Karpas-422 (cell line): ENCODE measurements at regions not wholly inside any gene's neighbourhood (a gene's known extent, or its start where the extent isn't known, plus 50 kb on each side); places are given as distances from the start of the nearest gene placed in this dataset.
"Not testable (repeated sequence)": the region's sequence is repeated elsewhere in the genome, so short reads cannot be mapped to it uniquely, and the experiment has no call there.

Experiments
- DNase-seq: peaks from one replicate; pipeline ENCODE4 v3.0.0-alpha.2; 2015
- H2AFZ ChIP-seq: fragments of 200-600 bp; sonication (generic); 2 replicates; pipeline ENCODE4 v1.6.1; 2014; ENCODE audit warnings: antibody characterized with exemption, low read length, mixed read lengths
- H3K27ac ChIP-seq: fragments of 200-600 bp; sonication (generic); 2 replicates; pipeline ENCODE4 v1.5.1; 2014; ENCODE audit warnings: mild to moderate bottlenecking, low read length, moderate library complexity
- H3K27me3 ChIP-seq: fragments of 200-600 bp; sonication (generic); 2 replicates; pipeline ENCODE4 v1.6.1; 2014; ENCODE audit warnings: low read length, mixed read lengths
- H3K36me3 ChIP-seq: fragments of 200-600 bp; sonication (generic); 2 replicates; pipeline ENCODE4 v1.6.1; 2014; ENCODE audit warnings: low read length, mixed read lengths; ENCODE audit not compliant: insufficient read depth
- H3K4me1 ChIP-seq: fragments of 200-600 bp; sonication (generic); 2 replicates; pipeline ENCODE4 v1.6.1; 2014; ENCODE audit warnings: mild to moderate bottlenecking, low read length, mixed read lengths
- H3K4me2 ChIP-seq: fragments of 200-600 bp; sonication (generic); 2 replicates; pipeline ENCODE4 v1.6.1; 2014; ENCODE audit warnings: low read length, low read depth, mild to moderate bottlenecking; ENCODE audit not compliant: poor library complexity, severe bottlenecking
- H3K4me3 ChIP-seq: fragments of 200-600 bp; sonication (generic); 2 replicates; pipeline ENCODE4 v1.5.1; 2014; ENCODE audit warnings: mild to moderate bottlenecking, antibody characterized with exemption, low read length, mixed read lengths
- H3K79me2 ChIP-seq: fragments of 200-600 bp; sonication (generic); 2 replicates; pipeline ENCODE4 v1.6.1; 2014; ENCODE audit warnings: mild to moderate bottlenecking, low read length, mixed read lengths
- H3K9ac ChIP-seq: fragments of 200-600 bp; sonication (generic); 2 replicates; pipeline ENCODE4 v1.6.0; 2014; ENCODE audit warnings: low read length
- H3K9me2 ChIP-seq: fragments of 200-600 bp; sonication (generic), shearing (Covaris generic); replicated peaks from 2 replicates; pipeline ENCODE4 v1.6.0; 2014; ENCODE audit warnings: mild to moderate bottlenecking, low read length, moderate library complexity; ENCODE audit not compliant: insufficient read depth
- H3K9me3 ChIP-seq: fragments of 300-700, 200-600 bp; sonication (generic); 2 replicates; pipeline ENCODE4 v1.6.1; 2014; ENCODE audit warnings: low read length, mixed read lengths
- H4K20me1 ChIP-seq: fragments of 200-600 bp; sonication (generic); 2 replicates; pipeline ENCODE4 v1.6.1; 2014; ENCODE audit warnings: mild to moderate bottlenecking, antibody characterized with exemption, low read length, low read depth; ENCODE audit not compliant: insufficient read depth

DNA sequence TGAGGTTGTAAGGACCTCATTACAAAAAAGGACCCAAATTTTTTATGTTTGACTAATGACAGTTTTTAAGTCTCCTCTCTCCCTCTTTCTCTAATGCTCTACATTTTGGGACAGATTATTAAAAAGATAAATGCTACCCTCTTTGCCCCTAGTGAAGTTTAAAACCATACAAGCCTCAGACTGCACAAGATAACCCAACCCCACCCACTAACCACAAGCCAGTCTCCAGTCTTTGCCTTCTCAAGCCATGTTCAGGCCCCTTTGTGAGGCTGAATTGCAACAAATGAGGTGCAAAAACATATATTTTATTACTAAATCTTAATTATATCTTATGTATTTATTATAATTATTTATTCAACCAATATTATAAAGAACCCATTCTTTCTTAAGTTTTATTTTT lies 597.2 kb upstream of the BRINP3 start:
- Histone ChIP-seq H3K9me2 (no peaks in the 10 kb centered on the region), H3K9me3 (peaks cover 9% of the 10 kb centered on the region; the same call in 1 of the 2 replicates), H2AFZ (no peak overlapping the region), H3K27ac (no peak overlapping the region), H3K4me1 (no peaks in the 10 kb centered on the region), H3K36me3 (no peaks in the 10 kb centered on the region), H4K20me1 (no peaks in the 10 kb centered on the region), H3K4me2 (no peak overlapping the region), H3K27me3 (no peaks in the 10 kb centered on the region), H3K4me3 (no peak overlapping the region), H3K79me2 (no peaks in the 10 kb centered on the region), H3K9ac (no peak overlapping the region)
- no peak for DNase-seq

GRCh38 chr1:191083090-191083489 lies 605.4 kb upstream of the BRINP3 start:
- H3K4me2 ChIP-seq, H3K9ac ChIP-seq, H3K27ac ChIP-seq, H3K4me1 ChIP-seq, H4K20me1 ChIP-seq, H3K9me2 ChIP-seq, H3K79me2 ChIP-seq, H3K27me3 ChIP-seq, H3K36me3 ChIP-seq, H3K4me3 ChIP-seq, H2AFZ ChIP-seq, DNase-seq: not testable (repeated sequence)
- H3K9me3 ChIP-seq: peaks cover 11% of the 10 kb centered on the region; the same call in 1 of the 2 replicates

GRCh38 chr1:191085121-191085520 lies 607.5 kb upstream of the BRINP3 start:
- no peak for DNase-seq
- Histone ChIP-seq H3K9ac (no peak overlapping the region), H3K4me2 (no peak overlapping the region)

GRCh38 chr1:191086910-191087309 lies 609.2 kb upstream of the BRINP3 start:
- Histone ChIP-seq H3K9me2 (no peaks in the 10 kb centered on the region), H3K4me2 (no peak overlapping the region), H3K4me3 (no peak overlapping the region), H3K27ac (no peak overlapping the region), H3K36me3 (no peaks in the 10 kb centered on the region), H3K9me3 (peaks cover 16% of the 10 kb centered on the region; the same call in 1 of the 2 replicates), H3K79me2 (no peaks in the 10 kb centered on the region), H2AFZ (no peak overlapping the region), H3K4me1 (no peaks in the 10 kb centered on the region), H3K27me3 (no peaks in the 10 kb centered on the region), H4K20me1 (no peaks in the 10 kb centered on the region), H3K9ac (no peak overlapping the region)
- DNase-seq: no peak

More at GRCh38 chr1:191085121-191085520, 607.5 kb upstream of the BRINP3 start:
- no peaks in the 10 kb centered on the region for H3K9me2 ChIP-seq
- no peak overlapping the region for H3K27ac ChIP-seq
- no peaks in the 10 kb centered on the region for H3K79me2 ChIP-seq
- no peaks in the 10 kb centered on the region for H4K20me1 ChIP-seq
- H3K36me3 ChIP-seq: no peaks in the 10 kb centered on the region
- H3K27me3 ChIP-seq: no peaks in the 10 kb centered on the region
- peaks cover 8% of the 10 kb centered on the region; the same call in 1 of the 2 replicates for H3K9me3 ChIP-seq
- H2AFZ ChIP-seq: no peak overlapping the region
- no peak overlapping the region for H3K4me3 ChIP-seq
- no peaks in the 10 kb centered on the region for H3K4me1 ChIP-seq

DNA sequence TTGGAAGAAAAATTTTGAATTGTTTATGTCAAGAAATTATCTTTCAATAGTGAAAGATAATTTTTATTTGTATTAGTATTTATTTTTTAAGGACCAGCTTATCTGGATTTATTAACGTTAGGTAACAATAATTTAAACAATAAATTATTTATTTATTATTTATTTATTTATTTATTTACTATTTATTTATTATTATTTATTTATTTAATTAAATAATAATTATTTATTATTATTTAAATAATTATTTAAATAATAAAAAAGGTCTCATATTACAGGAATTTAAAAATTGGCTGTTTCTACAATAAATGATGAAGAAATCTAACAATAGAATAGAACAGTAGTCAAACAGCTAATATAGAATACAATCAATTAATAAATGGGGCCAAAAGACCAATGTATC lies 618.7 kb upstream of the BRINP3 start:
- H3K4me2 ChIP-seq: no peak overlapping the region
- H3K9me3 ChIP-seq: peaks cover 43% of the 10 kb centered on the region
- H3K27me3 ChIP-seq: no peaks in the 10 kb centered on the region
- H3K27ac ChIP-seq: no peak overlapping the region
- H4K20me1 ChIP-seq: no peaks in the 10 kb centered on the region
- no peak overlapping the region for H2AFZ ChIP-seq
- no peak overlapping the region for H3K9ac ChIP-seq
- no peaks in the 10 kb centered on the region for H3K36me3 ChIP-seq
- H3K4me1 ChIP-seq: no peaks in the 10 kb centered on the region
- no peak overlapping the region for H3K4me3 ChIP-seq
- H3K9me2 ChIP-seq: no peaks in the 10 kb centered on the region
- no peak for DNase-seq
- no peaks in the 10 kb centered on the region for H3K79me2 ChIP-seq

DNA sequence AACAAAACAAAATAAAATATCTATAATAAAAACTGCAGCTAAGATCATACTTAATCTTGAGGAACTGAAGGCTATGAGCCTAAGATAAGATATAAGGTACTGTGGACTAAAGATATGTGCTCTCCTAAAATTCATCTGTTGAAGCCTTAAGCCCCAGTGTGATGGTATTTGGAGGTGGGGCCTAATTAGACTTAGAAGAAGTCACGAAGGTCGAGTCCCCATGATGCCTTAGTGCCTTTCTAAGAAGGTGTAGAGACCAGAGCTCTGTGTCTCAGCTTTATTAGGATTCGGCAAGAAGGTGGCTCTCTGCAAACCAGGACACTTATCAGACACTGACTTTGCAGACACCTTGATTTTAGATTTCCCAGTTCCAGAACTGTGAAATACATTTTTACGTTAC lies 622.0 kb upstream of the BRINP3 start:
- no peaks in the 10 kb centered on the region for H3K4me1 ChIP-seq

GRCh38 chr1:191101960-191102359 lies 624.3 kb upstream of the BRINP3 start:
- Histone ChIP-seq H4K20me1 (no peaks in the 10 kb centered on the region), H3K27me3 (no peaks in the 10 kb centered on the region), H3K9me3 (peaks cover 23% of the 10 kb centered on the region), H3K4me3 (no peak overlapping the region), H3K79me2 (no peaks in the 10 kb centered on the region), H3K9ac (no peak overlapping the region), H3K36me3 (no peaks in the 10 kb centered on the region), H3K27ac (no peak overlapping the region), H3K4me2 (no peak overlapping the region), H2AFZ (no peak overlapping the region), H3K4me1 (no peaks in the 10 kb centered on the region), H3K9me2 (no peaks in the 10 kb centered on the region)
- no peak for DNase-seq

More for the DNA sequence above, 622.0 kb upstream of the BRINP3 start:
- no peak overlapping the region for H3K9ac ChIP-seq
- H3K27me3 ChIP-seq: no peaks in the 10 kb centered on the region
- H3K9me3 ChIP-seq: peaks cover 25% of the 10 kb centered on the region
- no peak overlapping the region for H2AFZ ChIP-seq
- no peaks in the 10 kb centered on the region for H3K36me3 ChIP-seq
- no peak for DNase-seq
- no peaks in the 10 kb centered on the region for H4K20me1 ChIP-seq
- no peak overlapping the region for H3K4me2 ChIP-seq
- no peaks in the 10 kb centered on the region for H3K9me2 ChIP-seq
- H3K4me3 ChIP-seq: no peak overlapping the region
- no peaks in the 10 kb centered on the region for H3K79me2 ChIP-seq
- H3K27ac ChIP-seq: no peak overlapping the region

DNA sequence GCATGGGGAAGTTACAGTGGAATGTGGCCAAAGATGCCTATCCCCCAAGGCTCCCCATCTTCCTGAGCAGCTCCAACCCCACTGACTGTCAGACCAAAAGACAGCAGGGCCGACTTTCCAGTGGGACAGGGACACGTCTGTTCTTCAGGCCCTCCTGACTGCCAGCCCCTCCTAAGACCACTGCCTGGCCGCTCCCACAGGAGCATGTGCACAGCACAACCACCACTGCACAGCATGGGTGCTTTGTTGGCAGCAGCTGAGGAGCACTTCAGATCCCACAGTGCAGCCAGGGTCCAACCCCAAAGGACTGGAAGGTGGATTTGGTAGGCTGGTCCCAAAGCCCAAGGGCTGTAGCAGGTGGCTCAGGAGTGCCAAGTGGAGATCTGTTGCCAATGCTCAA lies 648.3 kb upstream of the BRINP3 start:
- Histone ChIP-seq H3K9me2 (no peaks in the 10 kb centered on the region), H3K4me1 (no peaks in the 10 kb centered on the region), H3K79me2 (no peaks in the 10 kb centered on the region), H3K27me3 (no peaks in the 10 kb centered on the region), H2AFZ (no peak overlapping the region), H3K4me3 (no peak overlapping the region), H3K9ac (no peak overlapping the region), H3K36me3 (no peaks in the 10 kb centered on the region), H3K9me3 (peaks cover 10% of the 10 kb centered on the region), H3K4me2 (no peak overlapping the region), H4K20me1 (no peaks in the 10 kb centered on the region), H3K27ac (no peak overlapping the region)
- no peak for DNase-seq

DNA sequence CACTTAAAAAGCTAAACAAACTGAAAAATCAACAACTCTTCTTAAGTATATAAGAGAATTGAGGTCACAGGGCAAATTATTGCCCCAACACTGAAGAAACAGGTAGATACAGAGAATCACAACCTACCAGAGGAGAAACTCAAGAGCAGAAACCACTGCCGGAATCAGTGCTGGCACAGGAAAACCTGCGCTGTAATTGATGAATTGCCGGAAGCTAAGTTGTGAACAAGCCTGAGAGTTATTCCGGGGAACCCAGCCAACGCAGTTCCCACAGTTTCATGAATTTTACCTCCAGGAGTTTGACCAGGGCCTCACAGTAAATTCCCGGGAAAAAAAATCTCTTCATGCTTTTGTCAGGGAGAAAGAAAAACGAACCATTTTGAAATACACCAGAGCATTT lies 657.1 kb upstream of the BRINP3 start:
- no peaks in the 10 kb centered on the region for H3K4me1 ChIP-seq
- H3K9me2 ChIP-seq: no peaks in the 10 kb centered on the region
- H3K27me3 ChIP-seq: no peaks in the 10 kb centered on the region
- no peak for DNase-seq
- no peak overlapping the region for H3K27ac ChIP-seq
- no peaks in the 10 kb centered on the region; the same call in 1 of the 2 replicates for H3K9me3 ChIP-seq
- H3K36me3 ChIP-seq: no peaks in the 10 kb centered on the region
- H4K20me1 ChIP-seq: no peaks in the 10 kb centered on the region
- H3K79me2 ChIP-seq: no peaks in the 10 kb centered on the region
- H3K4me2 ChIP-seq: no peak overlapping the region
- no peak overlapping the region for H3K9ac ChIP-seq
- no peak overlapping the region for H2AFZ ChIP-seq
- no peak overlapping the region for H3K4me3 ChIP-seq
